ENCODE measurements at regions not wholly inside any gene's neighbourhood (a gene's known extent, or its start where the extent isn't known, plus 50 kb on each side); places are given as distances from the start of the nearest gene placed in this dataset.

GRCh38 chr6:159602431-159603041, 90.5 kb downstream of the SOD2 start:
- no peak for DNase-seq
- no peaks in the 10 kb centered on the region for H3K79me1 ChIP-seq (ENCODE audit: insufficient read depth, low read depth, low read length, poor library complexity, severe bottlenecking)
- no peak overlapping the region for H3K4ac ChIP-seq (ENCODE audit: low read depth, low read length)
- no peak overlapping the region for H3K4me2 ChIP-seq (ENCODE audit: insufficient read depth, insufficient read length, low read length)
- no peak overlapping the region for H3K18ac ChIP-seq (ENCODE audit: insufficient read length, low read depth, low read length)
- no peak overlapping the region for H2AK5ac ChIP-seq (ENCODE audit: insufficient read length, low read length)
- no peak overlapping the region for H4K5ac ChIP-seq (ENCODE audit: insufficient read length, low read depth, low read length)
- Mint-ChIP-seq H3K27me3 (ENCODE audit: low read depth) (no peaks in the 10 kb centered on the region), H3K9me3 (no peaks in the 10 kb centered on the region; a peak in 1 of 5 replicates), H3K27ac (no peak overlapping the region), H3K36me3 (ENCODE audit: insufficient read depth in 1 of 3, low read depth in 3 of 3) (no peaks in the 10 kb centered on the region; a peak in 1 of 7 replicates), H3K4me3 (no peak overlapping the region), H3K4me1 (peaks cover 7 to 8% of the 10 kb centered on the region in 2 experiments)
- peaks cover 3% of the 10 kb centered on the region for H3K4me1 ChIP-seq (ENCODE audit: insufficient read depth, low read length)
- H3K27ac ChIP-seq (ENCODE audit: insufficient read length, low read depth, low read length), result no peak overlapping the region
- no CpG with 5 or more reads among the region's 23 CpGs for WGBS (ENCODE audit: extremely low coverage, insufficient read length, low lambda C conversion rate)
- no peak overlapping the region for H3T11ph ChIP-seq (ENCODE audit: low read length)
- no peak overlapping the region for H2BK12ac ChIP-seq (ENCODE audit: insufficient read length, low read depth, low read length)
- no peak overlapping the region for H2BK120ac ChIP-seq (ENCODE audit: low read depth, low read length, poor library complexity, severe bottlenecking)
- no peak overlapping the region for H4K8ac ChIP-seq (replicated peaks; ENCODE audit: insufficient read length, low read depth, low read length)
- no peaks in the 10 kb centered on the region for H4K20me1 ChIP-seq (ENCODE audit: control insufficient read depth, insufficient read depth, insufficient read length)
- H2BK15ac ChIP-seq (ENCODE audit: low read depth, low read length), result no peak overlapping the region
- no peak for TF ChIP-seq CTCF (conservative IDR thresholded peaks at IDR 0.05)
- no peak overlapping the region for H3K56ac ChIP-seq (ENCODE audit: insufficient read length, low read depth, low read length)
- H2BK5ac ChIP-seq (ENCODE audit: insufficient read length, low read length), result no peak overlapping the region
- H3K79me2 ChIP-seq (ENCODE audit: insufficient read depth, low read length), result no peaks in the 10 kb centered on the region
- H3K9me3 ChIP-seq (ENCODE audit: control insufficient read depth, low read depth, low read length), result no peaks in the 10 kb centered on the region
- H3K23me2 ChIP-seq (ENCODE audit: insufficient read length, low read depth, low read length, poor library complexity, severe bottlenecking), result no peaks in the 10 kb centered on the region
- no peak overlapping the region for H2AFZ ChIP-seq (ENCODE audit: low read length)
- no peak overlapping the region for H2BK20ac ChIP-seq (ENCODE audit: low read depth, low read length, poor library complexity, severe bottlenecking)
- no peak overlapping the region for H3K9ac ChIP-seq (ENCODE audit: extremely low read depth, insufficient read length, low read length)
- H3K27me3 ChIP-seq (ENCODE audit: insufficient read depth, low read length), result no peaks in the 10 kb centered on the region
- no peak overlapping the region for H4K91ac ChIP-seq (ENCODE audit: insufficient read length, low read depth, low read length)
- no peak overlapping the region for H3K23ac ChIP-seq (ENCODE audit: insufficient read length, low read depth, low read length)
- H3K14ac ChIP-seq (ENCODE audit: insufficient read depth, low read length), result no peak overlapping the region

Measured in H9 (cell line).